CD4-positive, alpha-beta memory T cell (primary cell): ENCODE measurements at regions not wholly inside any gene's neighbourhood (a gene's known extent, or its start where the extent isn't known, plus 50 kb on each side); places are given as distances from the start of the nearest gene placed in this dataset.

Source experiments
- CTCF ChIA-PET: fragments of 350-600 bp; sonication (Branson Sonifier 250); formaldehyde crosslinking; loops from one replicate; lab custom pipeline; 2021; ENCODE audit warnings: inconsistent platforms; ENCODE audit not compliant: partially characterized antibody; lab: Charles Lee
- POLR2A ChIA-PET: fragments of 350-600 bp; sonication (Branson Sonifier 250); formaldehyde crosslinking; loops from one replicate; lab custom pipeline; 2021; ENCODE audit not compliant: partially characterized antibody; lab: Charles Lee
- DNase-seq, 5 donors: peaks; one replicate each; pipeline versions ENCODE4 v3.0.0 to v3.0.0-alpha.2; 2020 to 2022; ENCODE audit warnings: mixed read lengths in 1 of 5
- H3K27ac ChIP-seq: one replicate; pipeline ENCODE4 v1.7.0; 2013; ENCODE audit warnings: low read depth, low read length
- H3K27me3 ChIP-seq: 2 replicates; pipeline ENCODE4 v1.7.0; 2013; ENCODE audit warnings: mild to moderate bottlenecking, low read length, moderate library complexity; ENCODE audit not compliant: insufficient read depth
- H3K36me3 ChIP-seq: 2 replicates; pipeline ENCODE4 v1.7.0; 2013; ENCODE audit warnings: mild to moderate bottlenecking, low read length, moderate library complexity; ENCODE audit not compliant: insufficient read depth
- H3K4me1 ChIP-seq: 2 replicates; pipeline ENCODE4 v1.7.0; 2013; ENCODE audit warnings: mild to moderate bottlenecking, low read length, moderate library complexity; ENCODE audit not compliant: insufficient read depth
- H3K4me3 ChIP-seq, 2 donors: one replicate each; pipeline ENCODE4 v1.7.0; 2013; ENCODE audit warnings: low read length in 2 of 2, mild to moderate bottlenecking in 1 of 2
- H3K9me3 ChIP-seq, 2 donors: one replicate each; pipeline ENCODE4 v1.7.0; 2013; ENCODE audit warnings: low read length in 2 of 2, control low read depth in 1 of 2; ENCODE audit not compliant: control insufficient read depth in 1 of 2
- H3K27ac Mint-ChIP-seq, 7 donors: one replicate each; pipeline ENCODE4 v1.8.0; 2020 to 2021; ENCODE audit warnings: mixed read lengths in 7 of 7, mild to moderate bottlenecking in 6 of 7, inconsistent platforms in 3 of 7, moderate library complexity in 3 of 7
- H3K27me3 Mint-ChIP-seq, 2 donors: one replicate each; pipeline ENCODE4 v1.8.0; 2020 to 2021; ENCODE audit warnings: mixed read lengths in 2 of 2
- H3K36me3 Mint-ChIP-seq, 2 donors: one replicate each; pipeline ENCODE4 v1.8.0; 2020 to 2021; ENCODE audit warnings: mixed read lengths in 2 of 2, inconsistent platforms in 1 of 2, mild to moderate bottlenecking in 1 of 2
- H3K4me1 Mint-ChIP-seq, 4 donors: one replicate each; pipeline ENCODE4 v1.8.0; 2020 to 2021; ENCODE audit warnings: mixed read lengths in 4 of 4, mild to moderate bottlenecking in 1 of 4
- H3K4me3 Mint-ChIP-seq, 8 donors: one replicate each; pipeline ENCODE4 v1.8.0; 2020 to 2021; ENCODE audit warnings: mixed read lengths in 8 of 8, mild to moderate bottlenecking in 7 of 8, moderate library complexity in 6 of 8, inconsistent platforms in 3 of 8
- H3K9me3 Mint-ChIP-seq, 8 donors: one replicate each; pipeline ENCODE4 v1.8.0; 2020 to 2021; ENCODE audit warnings: mixed read lengths in 8 of 8, mild to moderate bottlenecking in 5 of 8, inconsistent platforms in 3 of 8, moderate library complexity in 1 of 8
- intact Hi-C: fragments of 100-400 bp; cut with micrococcal nuclease; formaldehyde crosslinking; loops from one replicate; pipeline ENCODE4 v1.15.1; 2023

- no peaks in the 10 kb centered on the region for H3K4me1 Mint-ChIP-seq
- no peaks in the 10 kb centered on the region for H3K36me3 Mint-ChIP-seq
- H3K4me1 ChIP-seq = no peaks in the 10 kb centered on the region
- intact Hi-C loops = no loop called here
- no peak overlapping the region for H3K4me3 Mint-ChIP-seq
- H3K9me3 ChIP-seq = no peaks in the 10 kb centered on the region
- peaks cover 6% of the 10 kb centered on the region for H3K27me3 ChIP-seq
- no peaks in the 10 kb centered on the region for H3K36me3 ChIP-seq
- POLR2A ChIA-PET = no interaction called here
- DNase-seq = no peak
- no peak overlapping the region for H3K4me3 ChIP-seq
- peaks cover 10 to 14% of the 10 kb centered on the region in 2 donors for H3K27me3 Mint-ChIP-seq
- CTCF ChIA-PET = interaction anchor here (0.6 to 1.1 kb wide), 2 partner anchors 11 to 15 kb away, joined by 3 read pairs; no protein-coding TSS in a partner anchor
- H3K9me3 Mint-ChIP-seq = peaks cover 0 to 3% (median 0%) of the 10 kb centered on the region in 8 donors
- H3K27ac ChIP-seq = no peak overlapping the region
- H3K27ac Mint-ChIP-seq = no peak overlapping the region
Measured at GRCh38 chr10:89845541-89846280, 144.3 kb downstream of the KIF20B start.

GRCh38 chr10:89846281-89846630 lies 144.9 kb downstream of the KIF20B start:
- no peak for DNase-seq
- Histone ChIP-seq H3K27me3 (peaks cover 6% of the 10 kb centered on the region), H3K4me3 (no peak overlapping the region), H3K36me3 (no peaks in the 10 kb centered on the region), H3K27ac (no peak overlapping the region), H3K9me3 (no peaks in the 10 kb centered on the region), H3K4me1 (no peaks in the 10 kb centered on the region)
- POLR2A ChIA-PET = no interaction called here
- H3K27ac Mint-ChIP-seq = no peak overlapping the region
- peaks cover 0 to 3% (median 0%) of the 10 kb centered on the region in 8 donors for H3K9me3 Mint-ChIP-seq
- no peaks in the 10 kb centered on the region for H3K36me3 Mint-ChIP-seq
- H3K4me3 Mint-ChIP-seq = no peak overlapping the region
- CTCF ChIA-PET = interaction anchor here (0.6 kb wide), 1 partner anchor 14 kb away, joined by 3 read pairs; no protein-coding TSS in a partner anchor
- H3K4me1 Mint-ChIP-seq = no peaks in the 10 kb centered on the region
- intact Hi-C loops = no loop called here
- peaks cover 10 to 14% of the 10 kb centered on the region in 2 donors for H3K27me3 Mint-ChIP-seq

GRCh38 chr10:89846786-89847185 lies 145.4 kb downstream of the KIF20B start:
- no peak overlapping the region for H3K4me3 Mint-ChIP-seq
- peaks cover 10 to 14% of the 10 kb centered on the region in 2 donors for H3K27me3 Mint-ChIP-seq
- POLR2A ChIA-PET = no interaction called here
- H3K9me3 Mint-ChIP-seq = peaks cover 0 to 3% (median 0%) of the 10 kb centered on the region in 8 donors
- Histone ChIP-seq H3K27ac (no peak overlapping the region), H3K4me1 (no peaks in the 10 kb centered on the region), H3K27me3 (peaks cover 6% of the 10 kb centered on the region), H3K4me3 (no peak overlapping the region), H3K36me3 (no peaks in the 10 kb centered on the region), H3K9me3 (no peaks in the 10 kb centered on the region)
- H3K4me1 Mint-ChIP-seq = no peaks in the 10 kb centered on the region
- H3K27ac Mint-ChIP-seq = no peak overlapping the region
- CTCF ChIA-PET = no interaction called here
- intact Hi-C loops = no loop called here
- H3K36me3 Mint-ChIP-seq = no peaks in the 10 kb centered on the region
- no peak for DNase-seq

- no peaks in the 10 kb centered on the region for H3K4me1 Mint-ChIP-seq
- H3K9me3 Mint-ChIP-seq = no peaks in the 10 kb centered on the region
- no peak overlapping the region for H3K27ac ChIP-seq
- intact Hi-C loops = no loop called here
- H3K27me3 ChIP-seq = no peaks in the 10 kb centered on the region
- H3K27ac Mint-ChIP-seq = no peak overlapping the region
- peaks cover 5 to 8% of the 10 kb centered on the region in 2 donors for H3K27me3 Mint-ChIP-seq
- no peak overlapping the region for H3K4me3 ChIP-seq
- H3K36me3 Mint-ChIP-seq = no peaks in the 10 kb centered on the region
- CTCF ChIA-PET = no interaction called here
- no peaks in the 10 kb centered on the region for H3K9me3 ChIP-seq
- no peaks in the 10 kb centered on the region for H3K4me1 ChIP-seq
- H3K36me3 ChIP-seq = no peaks in the 10 kb centered on the region
- no peak for DNase-seq
- no peak overlapping the region for H3K4me3 Mint-ChIP-seq
- POLR2A ChIA-PET = no interaction called here
Measured at GRCh38 chr10:89852872-89853271, 151.5 kb downstream of the KIF20B start.

GRCh38 chr10:89853781-89854191 lies 152.4 kb downstream of the KIF20B start:
- Mint-ChIP-seq H3K36me3 (no peaks in the 10 kb centered on the region), H3K9me3 (no peaks in the 10 kb centered on the region), H3K4me1 (no peaks in the 10 kb centered on the region), H3K27ac (no peak overlapping the region), H3K27me3 (peaks cover 5 to 8% of the 10 kb centered on the region in 2 donors), H3K4me3 (no peak overlapping the region)
- DNase-seq = no peak
- POLR2A ChIA-PET = no interaction called here
- no peaks in the 10 kb centered on the region for H3K27me3 ChIP-seq
- no peak overlapping the region for H3K27ac ChIP-seq
- no peaks in the 10 kb centered on the region for H3K9me3 ChIP-seq
- no peaks in the 10 kb centered on the region for H3K4me1 ChIP-seq
- intact Hi-C loops = no loop called here
- CTCF ChIA-PET = no interaction called here
- H3K4me3 ChIP-seq = no peak overlapping the region
- no peaks in the 10 kb centered on the region for H3K36me3 ChIP-seq

GRCh38 chr10:89857431-89858042 lies 156.1 kb downstream of the KIF20B start:
- Histone ChIP-seq H3K4me1 (peaks cover 20% of the 10 kb centered on the region), H3K36me3 (no peaks in the 10 kb centered on the region), H3K27me3 (no peaks in the 10 kb centered on the region), H3K27ac (no peak overlapping the region), H3K4me3 (no peak overlapping the region), H3K9me3 (no peaks in the 10 kb centered on the region)
- Mint-ChIP-seq H3K27me3 (no peaks in the 10 kb centered on the region), H3K36me3 (no peaks in the 10 kb centered on the region), H3K4me1 (peaks cover 14 to 20% (median 15%) of the 10 kb centered on the region in 4 donors), H3K9me3 (peaks cover 0 to 2% (median 0%) of the 10 kb centered on the region in 8 donors), H3K4me3 (no peak overlapping the region), H3K27ac (no peak overlapping the region)
- no peak for DNase-seq
- intact Hi-C loops = no loop called here
- ChIA-PET POLR2A (no interaction called here), CTCF (no interaction called here)

GRCh38 chr10:89861199-89861573 lies 159.8 kb downstream of the KIF20B start:
- no peaks in the 10 kb centered on the region for H3K36me3 ChIP-seq
- DNase-seq = no peak
- no peaks in the 10 kb centered on the region for H3K9me3 ChIP-seq
- intact Hi-C loops = loop anchor here (1.0 kb wide), 1 partner anchor 24 kb away; no protein-coding TSS in a partner anchor
- Mint-ChIP-seq H3K9me3 (peaks cover 0 to 3% (median 0%) of the 10 kb centered on the region in 8 donors), H3K27ac (peak overlapping the region; percentile 62 to 93 (median 84)), H3K4me1 (peaks cover 14 to 22% (median 18%) of the 10 kb centered on the region in 4 donors), H3K36me3 (no peaks in the 10 kb centered on the region), H3K27me3 (peaks cover 0 to 3% of the 10 kb centered on the region in 2 donors), H3K4me3 (peak overlapping the region; percentile 68 to 93 (median 84))
- CTCF ChIA-PET = no interaction called here
- peak overlapping the region; percentile 24 to 46 for H3K4me3 ChIP-seq
- peaks cover 20% of the 10 kb centered on the region for H3K4me1 ChIP-seq
- POLR2A ChIA-PET = no interaction called here
- H3K27me3 ChIP-seq = no peaks in the 10 kb centered on the region
- H3K27ac ChIP-seq = no peak overlapping the region
